Astrocyte (in vitro differentiated cells and primary cell): ENCODE measurements at regions not wholly inside any gene's neighbourhood (a gene's known extent, or its start where the extent isn't known, plus 50 kb on each side); places are given as distances from the start of the nearest gene placed in this dataset.

Experiments used
- DNase-seq: peaks from one replicate; pipeline ENCODE4 v3.0.0-alpha.2; 2010; ENCODE audit warnings: low read depth
- FAIRE-seq: peaks from 2 replicates; lab custom pipeline; 2011; peaks lifted over from hg19 to GRCh38; lab: Jason Lieb, UNC
- H2AFZ ChIP-seq: 2 replicates; pipeline ENCODE4 v1.6.0; 2012; ENCODE audit warnings: low read depth, low read length, inconsistent platforms
- H3K27ac ChIP-seq: 2 replicates; pipeline ENCODE4 v1.5.1; 2011; ENCODE audit warnings: low read depth, low read length, inconsistent platforms
- H3K27me3 ChIP-seq: 2 replicates; pipeline ENCODE4 v1.6.0; 2011; ENCODE audit warnings: low read length, inconsistent platforms; ENCODE audit not compliant: insufficient read depth
- H3K36me3 ChIP-seq: 2 replicates; pipeline ENCODE4 v1.5.1; 2011; ENCODE audit warnings: low read length, inconsistent platforms; ENCODE audit not compliant: insufficient read depth
- H3K4me1 ChIP-seq: 2 replicates; pipeline ENCODE4 v1.5.1; 2011; ENCODE audit warnings: low read length, inconsistent platforms; ENCODE audit not compliant: insufficient read depth
- H3K4me2 ChIP-seq: 2 replicates; pipeline ENCODE4 v1.6.0; 2012; ENCODE audit warnings: low read length, inconsistent platforms
- H3K4me3 ChIP-seq: 2 replicates; pipeline ENCODE4 v1.5.1; 2011; ENCODE audit warnings: low read depth, mild to moderate bottlenecking, low read length, inconsistent platforms; ENCODE audit not compliant: insufficient read depth
- H3K79me2 ChIP-seq: 2 replicates; pipeline ENCODE4 v1.6.0; 2012; ENCODE audit warnings: mild to moderate bottlenecking, low read length, inconsistent platforms; ENCODE audit not compliant: insufficient read depth
- H3K9ac ChIP-seq: 2 replicates; pipeline ENCODE4 v1.6.0; 2012; ENCODE audit warnings: mild to moderate bottlenecking, low read length, inconsistent platforms
- H3K9me3 ChIP-seq: 2 replicates; pipeline ENCODE4 v1.5.1; 2012; ENCODE audit warnings: low read depth, mild to moderate bottlenecking, low read length, inconsistent platforms; ENCODE audit not compliant: insufficient read depth
- H4K20me1 ChIP-seq: 2 replicates; pipeline ENCODE4 v1.6.0; 2012; ENCODE audit warnings: low read length, inconsistent platforms; ENCODE audit not compliant: insufficient read depth
- H3K27ac Mint-ChIP-seq: one replicate; pipeline ENCODE4 v1.8.0; 2021; ENCODE audit warnings: mild to moderate bottlenecking, mixed read lengths; ENCODE audit not compliant: unreplicated experiment
- H3K27me3 Mint-ChIP-seq: one replicate; pipeline ENCODE4 v1.8.0; 2021; ENCODE audit warnings: low read depth, mixed read lengths; ENCODE audit not compliant: unreplicated experiment
- H3K36me3 Mint-ChIP-seq: one replicate; pipeline ENCODE4 v1.8.0; 2021; ENCODE audit warnings: low read depth, mixed read lengths; ENCODE audit not compliant: unreplicated experiment
- H3K4me1 Mint-ChIP-seq: one replicate; pipeline ENCODE4 v1.8.0; 2021; ENCODE audit warnings: low read depth, mixed read lengths; ENCODE audit not compliant: unreplicated experiment
- H3K4me3 Mint-ChIP-seq: one replicate; pipeline ENCODE4 v1.8.0; 2021; ENCODE audit warnings: mild to moderate bottlenecking, moderate library complexity, mixed read lengths; ENCODE audit not compliant: unreplicated experiment
- H3K9me3 Mint-ChIP-seq: one replicate; pipeline ENCODE4 v1.8.0; 2021; ENCODE audit warnings: mild to moderate bottlenecking, mixed read lengths; ENCODE audit not compliant: unreplicated experiment
- CTCF ChIP-seq: IDR thresholded peaks from 2 replicates; pipeline ENCODE4 v1.5.1; 2011; ENCODE audit warnings: low read depth, mild to moderate bottlenecking, inconsistent platforms, low read length, moderate library complexity; ENCODE audit not compliant: insufficient read depth
- EZH2 ChIP-seq: IDR thresholded peaks from 2 replicates; pipeline ENCODE4 v1.6.1; 2012; ENCODE audit warnings: mild to moderate bottlenecking, low read length, inconsistent platforms; ENCODE audit not compliant: insufficient read depth

DNA sequence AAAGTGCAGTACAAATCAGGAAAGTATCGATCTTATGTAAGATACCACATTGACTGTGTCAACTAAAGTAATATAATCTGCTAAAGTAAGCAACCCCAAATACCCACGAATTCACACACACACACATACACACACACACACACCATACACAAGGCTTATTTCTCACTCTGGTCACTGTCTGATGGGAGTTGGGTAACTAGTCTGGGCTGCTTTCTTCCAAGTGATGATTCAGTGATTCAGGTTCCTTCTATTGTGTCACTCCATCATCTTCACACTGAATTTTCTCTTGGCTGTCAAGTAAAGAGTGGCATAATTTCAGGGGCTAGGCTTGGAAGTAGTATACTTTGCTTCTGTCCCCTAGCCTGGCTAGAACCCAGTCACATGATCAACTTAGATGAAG lies 104.8 kb upstream of the CCDC54 start:
- no peak for TF ChIP-seq CTCF
- no peak for TF ChIP-seq EZH2
- Mint-ChIP-seq H3K9me3 (no peaks in the 10 kb centered on the region), H3K36me3 (no peaks in the 10 kb centered on the region), H3K27me3 (no peaks in the 10 kb centered on the region), H3K4me1 (peaks cover 10% of the 10 kb centered on the region), H3K27ac (no peak overlapping the region), H3K4me3 (no peak overlapping the region)
- no peak for DNase-seq
- Histone ChIP-seq H3K4me1 (no peaks in the 10 kb centered on the region), H4K20me1 (no peaks in the 10 kb centered on the region), H3K9me3 (no peaks in the 10 kb centered on the region), H3K36me3 (no peaks in the 10 kb centered on the region), H3K9ac (no peak overlapping the region), H3K79me2 (no peaks in the 10 kb centered on the region), H3K27me3 (no peaks in the 10 kb centered on the region), H3K4me3 (no peak overlapping the region), H3K4me2 (no peak overlapping the region), H2AFZ (no peak overlapping the region), H3K27ac (no peak overlapping the region)
- FAIRE-seq = no peak

GRCh38 chr3:107272885-107273284 lies 104.4 kb upstream of the CCDC54 start:
- TF ChIP-seq CTCF (no peak), EZH2 (no peak)
- Mint-ChIP-seq H3K36me3 (no peaks in the 10 kb centered on the region), H3K9me3 (no peaks in the 10 kb centered on the region), H3K27me3 (no peaks in the 10 kb centered on the region), H3K4me3 (no peak overlapping the region), H3K27ac (no peak overlapping the region), H3K4me1 (peaks cover 10% of the 10 kb centered on the region)
- Histone ChIP-seq H3K4me3 (no peak overlapping the region), H3K36me3 (no peaks in the 10 kb centered on the region), H3K27ac (no peak overlapping the region), H3K9ac (no peak overlapping the region), H3K9me3 (no peaks in the 10 kb centered on the region), H3K27me3 (no peaks in the 10 kb centered on the region), H2AFZ (no peak overlapping the region), H3K79me2 (no peaks in the 10 kb centered on the region), H3K4me2 (no peak overlapping the region), H4K20me1 (no peaks in the 10 kb centered on the region), H3K4me1 (no peaks in the 10 kb centered on the region)
- DNase-seq (no peak), FAIRE-seq (no peak)

DNA sequence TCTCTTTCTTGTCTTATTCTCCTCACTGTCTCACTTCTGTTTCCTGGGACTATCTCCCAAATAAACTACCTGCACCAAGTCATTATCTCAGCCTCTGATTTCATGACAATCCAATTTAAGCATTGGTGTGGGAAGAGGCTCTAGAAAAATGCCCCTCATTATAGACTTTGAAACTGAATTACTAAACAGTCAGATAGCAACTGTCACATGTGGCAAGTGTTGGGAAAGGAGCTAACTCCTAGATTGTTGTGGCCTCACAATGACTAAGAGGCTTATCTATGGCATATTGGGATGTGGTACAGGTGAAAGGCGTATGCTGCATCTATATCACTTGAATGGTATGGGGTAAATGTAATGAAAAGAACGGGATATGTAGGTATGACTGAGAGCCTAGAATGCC lies 103.5 kb upstream of the CCDC54 start:
- FAIRE-seq (no peak), DNase-seq (no peak)
- TF ChIP-seq EZH2 (no peak), CTCF (no peak)
- H3K9me3 Mint-ChIP-seq = no peaks in the 10 kb centered on the region
- Histone ChIP-seq H3K36me3 (no peaks in the 10 kb centered on the region), H3K9me3 (no peaks in the 10 kb centered on the region), H3K27ac (no peak overlapping the region), H3K4me2 (no peak overlapping the region), H2AFZ (no peak overlapping the region), H3K4me1 (no peaks in the 10 kb centered on the region), H3K4me3 (no peak overlapping the region), H4K20me1 (no peaks in the 10 kb centered on the region), H3K27me3 (no peaks in the 10 kb centered on the region), H3K79me2 (no peaks in the 10 kb centered on the region), H3K9ac (no peak overlapping the region)
- H3K27ac Mint-ChIP-seq = no peak overlapping the region
- H3K4me1 Mint-ChIP-seq = peaks cover 10% of the 10 kb centered on the region
- no peaks in the 10 kb centered on the region for H3K27me3 Mint-ChIP-seq
- no peaks in the 10 kb centered on the region for H3K36me3 Mint-ChIP-seq
- H3K4me3 Mint-ChIP-seq = no peak overlapping the region
